DOHH2 (cell line): ENCODE measurements at regions not wholly inside any gene's neighbourhood (a gene's known extent, or its start where the extent isn't known, plus 50 kb on each side); places are given as distances from the start of the nearest gene placed in this dataset.

Source experiments
- CTCF ChIP-seq: fragments of 200-600 bp; sonication (generic); IDR thresholded peaks from one replicate; pipeline ENCODE4 v1.5.1; 2014; ENCODE audit warnings: antibody characterized with exemption, mild to moderate bottlenecking, low read depth, low read length; ENCODE audit not compliant: poor library complexity, severe bottlenecking
- EZH2phosphoT487 ChIP-seq: fragments of 200-600 bp; sonication (generic); IDR thresholded peaks from 2 replicates; pipeline ENCODE4 v1.6.1; 2017; ENCODE audit warnings: borderline replicate concordance, mild to moderate bottlenecking, antibody characterized with exemption, low read length, moderate library complexity, mixed read lengths

- TF ChIP-seq EZH2phosphoT487 (no peak), CTCF (no peak)
Measured at GRCh38 chr11:95459291-95460042, 228.5 kb upstream of the SESN3 start.
